PFSK-1 (cell line): ENCODE measurements at regions not wholly inside any gene's neighbourhood (a gene's known extent, or its start where the extent isn't known, plus 50 kb on each side); places are given as distances from the start of the nearest gene placed in this dataset.

Experiments used
- FOXP2 ChIP-seq: optimal IDR thresholded peaks from 2 replicates; pipeline ENCODE3; 2011; ENCODE audit warnings: borderline replicate concordance, control low read depth, inconsistent platforms; ENCODE audit not compliant: insufficient read depth; ENCODE audit errors: extremely low read length, extremely low read depth
- POLR2AphosphoS5 ChIP-seq: IDR thresholded peaks from 2 replicates; pipeline ENCODE4 v1.6.1; 2012; ENCODE audit warnings: low read depth, mild to moderate bottlenecking, control low read depth, low read length, moderate library complexity
- REST ChIP-seq, 2 experiments: IDR thresholded peaks; 2 replicates each; pipeline versions ENCODE4 v1.6.1 to v1.8.0; 2011 to 2012; ENCODE audit warnings: low read depth in 2 of 2, low read length in 2 of 2, control low read depth in 1 of 2, inconsistent platforms in 1 of 2, mild to moderate bottlenecking in 1 of 2, moderate library complexity in 1 of 2; ENCODE audit not compliant: insufficient read depth in 1 of 2
- SIN3A ChIP-seq: IDR thresholded peaks from 2 replicates; pipeline ENCODE4 v1.6.1; 2012; ENCODE audit warnings: mild to moderate bottlenecking, low read length, moderate library complexity, borderline replicate concordance; ENCODE audit not compliant: insufficient read depth
- TAF1 ChIP-seq: IDR thresholded peaks from 2 replicates; pipeline ENCODE4 v1.6.1; 2012; ENCODE audit warnings: low read length, control low read depth, borderline replicate concordance; ENCODE audit not compliant: insufficient read depth

GRCh38 chr11:134579724-134580609, 167.9 kb upstream of the B3GAT1 start:
- TF ChIP-seq POLR2AphosphoS5 (no peak), TAF1 (no peak), SIN3A (no peak), REST (IDR thresholded peaks at IDR 0.05; ENCODE audit: insufficient read depth in 1 of 2, low read depth in 2 of 2, low read length in 2 of 2) (no peak), FOXP2 (no peak)

GRCh38 chr11:134578807-134579723, 167.0 kb upstream of the B3GAT1 start:
- TF ChIP-seq POLR2AphosphoS5 (no peak), FOXP2 (no peak), REST (IDR thresholded peaks at IDR 0.05; ENCODE audit: insufficient read depth in 1 of 2, low read depth in 2 of 2, low read length in 2 of 2) (no peak), TAF1 (no peak), SIN3A (no peak)

GRCh38 chr11:134577751-134578395, 165.8 kb upstream of the B3GAT1 start:
- no peak for TF ChIP-seq POLR2AphosphoS5
- no peak for TF ChIP-seq TAF1
- no peak for TF ChIP-seq FOXP2
- TF ChIP-seq REST (IDR thresholded peaks at IDR 0.05; ENCODE audit: insufficient read depth in 1 of 2, low read depth in 2 of 2, low read length in 2 of 2), result no peak
- no peak for TF ChIP-seq SIN3A

- TF ChIP-seq TAF1, result no peak
- no peak for TF ChIP-seq POLR2AphosphoS5
- TF ChIP-seq REST (IDR thresholded peaks at IDR 0.05; ENCODE audit: insufficient read depth in 1 of 2, low read depth in 2 of 2, low read length in 2 of 2), result no peak
- no peak for TF ChIP-seq SIN3A
Measured at GRCh38 chr11:134576721-134577171, 164.7 kb upstream of the B3GAT1 start.
